HEK293T (cell line): ENCODE measurements at regions not wholly inside any gene's neighbourhood (a gene's known extent, or its start where the extent isn't known, plus 50 kb on each side); places are given as distances from the start of the nearest gene placed in this dataset.

Source experiments
- CTBP1 ChIP-seq: fragments of 450-650 bp; IDR thresholded peaks from 2 replicates; pipeline ENCODE4 v1.6.1; 2016; ENCODE audit warnings: borderline replicate concordance
- ELF4 ChIP-seq: fragments of 450-650 bp; IDR thresholded peaks from 2 replicates; pipeline ENCODE4 v1.6.1; 2017; ENCODE audit warnings: antibody characterized with exemption
- FOXA1 ChIP-seq: fragments of 450-650 bp; IDR thresholded peaks from 2 replicates; pipeline ENCODE4 v1.6.1; 2016; ENCODE audit warnings: mild to moderate bottlenecking
- FOXM1 ChIP-seq: fragments of 450-650 bp; IDR thresholded peaks from 2 replicates; pipeline ENCODE4 v1.6.1; 2017; ENCODE audit warnings: mild to moderate bottlenecking, borderline replicate concordance
- SP1 ChIP-seq: fragments of 450-650 bp; IDR thresholded peaks from 2 replicates; pipeline ENCODE4 v1.6.1; 2017
- SUZ12 ChIP-seq: fragments of 450-650 bp; IDR thresholded peaks from 2 replicates; pipeline ENCODE4 v1.6.1; 2016; ENCODE audit warnings: mild to moderate bottlenecking
- TARDBP ChIP-seq: fragments of 450-650 bp; IDR thresholded peaks from 2 replicates; pipeline ENCODE4 v1.6.1; 2016

GRCh38 chr7:106563466-106564150, 97.3 kb downstream of the CCDC71L start:
- TF ChIP-seq ELF4: no peak
- no peak for TF ChIP-seq TARDBP
- no peak for TF ChIP-seq SP1
- no peak for TF ChIP-seq FOXA1
- TF ChIP-seq CTBP1: no peak
- no peak for TF ChIP-seq SUZ12
- TF ChIP-seq FOXM1: no peak
